ENCODE measurements at regions not wholly inside any gene's neighbourhood (a gene's known extent, or its start where the extent isn't known, plus 50 kb on each side); places are given as distances from the start of the nearest gene placed in this dataset.

DNA sequence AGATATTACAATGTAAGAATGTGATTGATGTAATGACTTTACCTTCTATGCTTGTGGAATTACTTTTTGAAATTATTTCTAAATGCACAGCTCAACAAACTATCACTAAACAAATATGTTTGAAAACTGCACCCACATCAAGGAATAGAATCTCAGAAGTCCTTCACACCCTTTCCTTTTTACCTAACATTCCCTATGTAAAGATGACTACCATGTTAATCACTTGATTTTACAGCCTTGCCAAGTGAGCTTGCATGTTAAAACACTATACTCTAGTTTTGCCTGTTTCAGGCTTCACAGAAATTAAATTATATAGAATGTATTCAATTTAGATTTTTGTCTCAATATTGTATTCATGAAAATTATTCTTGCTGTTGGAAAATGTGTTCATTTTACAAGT is 1169.4 kb upstream of the CELF2 start:
- Histone ChIP-seq H3K27ac (replicated peaks) (no peak overlapping the region), H3K27me3 (ENCODE audit: insufficient read depth, poor library complexity, severe bottlenecking) (no peaks in the 10 kb centered on the region), H3K4me3 (replicated peaks; ENCODE audit: insufficient read depth, low read length) (no peak overlapping the region)
- no peak for DNase-seq (ENCODE audit: low read depth in 1 of 2, low spot score in 1 of 2)
- TF ChIP-seq, protein P1, sequence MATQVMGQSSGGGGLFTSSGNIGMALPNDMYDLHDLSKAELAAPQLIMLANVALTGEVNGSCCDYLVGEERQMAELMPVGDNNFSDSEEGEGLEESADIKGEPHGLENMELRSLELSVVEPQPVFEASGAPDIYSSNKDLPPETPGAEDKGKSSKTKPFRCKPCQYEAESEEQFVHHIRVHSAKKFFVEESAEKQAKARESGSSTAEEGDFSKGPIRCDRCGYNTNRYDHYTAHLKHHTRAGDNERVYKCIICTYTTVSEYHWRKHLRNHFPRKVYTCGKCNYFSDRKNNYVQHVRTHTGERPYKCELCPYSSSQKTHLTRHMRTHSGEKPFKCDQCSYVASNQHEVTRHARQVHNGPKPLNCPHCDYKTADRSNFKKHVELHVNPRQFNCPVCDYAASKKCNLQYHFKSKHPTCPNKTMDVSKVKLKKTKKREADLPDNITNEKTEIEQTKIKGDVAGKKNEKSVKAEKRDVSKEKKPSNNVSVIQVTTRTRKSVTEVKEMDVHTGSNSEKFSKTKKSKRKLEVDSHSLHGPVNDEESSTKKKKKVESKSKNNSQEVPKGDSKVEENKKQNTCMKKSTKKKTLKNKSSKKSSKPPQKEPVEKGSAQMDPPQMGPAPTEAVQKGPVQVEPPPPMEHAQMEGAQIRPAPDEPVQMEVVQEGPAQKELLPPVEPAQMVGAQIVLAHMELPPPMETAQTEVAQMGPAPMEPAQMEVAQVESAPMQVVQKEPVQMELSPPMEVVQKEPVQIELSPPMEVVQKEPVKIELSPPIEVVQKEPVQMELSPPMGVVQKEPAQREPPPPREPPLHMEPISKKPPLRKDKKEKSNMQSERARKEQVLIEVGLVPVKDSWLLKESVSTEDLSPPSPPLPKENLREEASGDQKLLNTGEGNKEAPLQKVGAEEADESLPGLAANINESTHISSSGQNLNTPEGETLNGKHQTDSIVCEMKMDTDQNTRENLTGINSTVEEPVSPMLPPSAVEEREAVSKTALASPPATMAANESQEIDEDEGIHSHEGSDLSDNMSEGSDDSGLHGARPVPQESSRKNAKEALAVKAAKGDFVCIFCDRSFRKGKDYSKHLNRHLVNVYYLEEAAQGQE (IDR thresholded peaks at IDR 0.05; ENCODE audit: insufficient replicate concordance, low read depth): no peak
- TF ChIP-seq, protein P2, sequence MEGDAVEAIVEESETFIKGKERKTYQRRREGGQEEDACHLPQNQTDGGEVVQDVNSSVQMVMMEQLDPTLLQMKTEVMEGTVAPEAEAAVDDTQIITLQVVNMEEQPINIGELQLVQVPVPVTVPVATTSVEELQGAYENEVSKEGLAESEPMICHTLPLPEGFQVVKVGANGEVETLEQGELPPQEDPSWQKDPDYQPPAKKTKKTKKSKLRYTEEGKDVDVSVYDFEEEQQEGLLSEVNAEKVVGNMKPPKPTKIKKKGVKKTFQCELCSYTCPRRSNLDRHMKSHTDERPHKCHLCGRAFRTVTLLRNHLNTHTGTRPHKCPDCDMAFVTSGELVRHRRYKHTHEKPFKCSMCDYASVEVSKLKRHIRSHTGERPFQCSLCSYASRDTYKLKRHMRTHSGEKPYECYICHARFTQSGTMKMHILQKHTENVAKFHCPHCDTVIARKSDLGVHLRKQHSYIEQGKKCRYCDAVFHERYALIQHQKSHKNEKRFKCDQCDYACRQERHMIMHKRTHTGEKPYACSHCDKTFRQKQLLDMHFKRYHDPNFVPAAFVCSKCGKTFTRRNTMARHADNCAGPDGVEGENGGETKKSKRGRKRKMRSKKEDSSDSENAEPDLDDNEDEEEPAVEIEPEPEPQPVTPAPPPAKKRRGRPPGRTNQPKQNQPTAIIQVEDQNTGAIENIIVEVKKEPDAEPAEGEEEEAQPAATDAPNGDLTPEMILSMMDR (IDR thresholded peaks at IDR 0.05; ENCODE audit: insufficient read depth, low read length): no peak
- TF ChIP-seq POLR2AphosphoS5 (IDR thresholded peaks at IDR 0.05; ENCODE audit: low read depth): no peak
- TF ChIP-seq SPI1 (IDR thresholded peaks at IDR 0.05; ENCODE audit: borderline replicate concordance, low read depth): no peak
- TF ChIP-seq GABPA (IDR thresholded peaks at IDR 0.05; ENCODE audit: low read depth): no peak

DNA sequence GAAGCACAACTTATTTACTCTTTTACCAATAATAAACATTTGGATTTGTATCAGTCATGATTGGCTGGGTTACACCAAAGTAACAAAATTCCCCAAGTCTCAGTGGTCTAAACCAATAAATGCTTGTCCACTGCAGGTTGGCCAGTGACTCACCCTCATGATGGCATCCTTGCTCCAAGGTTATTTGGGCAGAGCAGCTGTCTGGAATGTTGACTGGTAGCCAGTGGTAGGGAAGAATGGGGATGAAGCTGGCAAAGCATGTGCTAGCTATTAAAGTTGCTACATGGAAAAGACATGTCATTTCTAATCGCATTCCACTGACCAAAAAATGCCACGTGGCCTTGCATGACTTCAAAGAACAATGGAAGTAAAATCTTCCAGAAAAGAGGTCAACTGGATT is 1168.7 kb upstream of the CELF2 start:
- TF ChIP-seq SPI1 (IDR thresholded peaks at IDR 0.05; ENCODE audit: borderline replicate concordance, low read depth): no peak
- no peak for TF ChIP-seq POLR2AphosphoS5 (IDR thresholded peaks at IDR 0.05; ENCODE audit: low read depth)
- TF ChIP-seq, protein P1 (IDR thresholded peaks at IDR 0.05; ENCODE audit: insufficient replicate concordance, low read depth): no peak
- TF ChIP-seq, protein P2 (IDR thresholded peaks at IDR 0.05; ENCODE audit: insufficient read depth, low read length): no peak
- no peak for TF ChIP-seq GABPA (IDR thresholded peaks at IDR 0.05; ENCODE audit: low read depth)
- Histone ChIP-seq H3K27ac (replicated peaks) (no peak overlapping the region), H3K4me3 (replicated peaks; ENCODE audit: insufficient read depth, low read length) (no peak overlapping the region), H3K27me3 (ENCODE audit: insufficient read depth, poor library complexity, severe bottlenecking) (no peaks in the 10 kb centered on the region)
- DNase-seq (ENCODE audit: low read depth in 1 of 2, low spot score in 1 of 2): no peak

DNA sequence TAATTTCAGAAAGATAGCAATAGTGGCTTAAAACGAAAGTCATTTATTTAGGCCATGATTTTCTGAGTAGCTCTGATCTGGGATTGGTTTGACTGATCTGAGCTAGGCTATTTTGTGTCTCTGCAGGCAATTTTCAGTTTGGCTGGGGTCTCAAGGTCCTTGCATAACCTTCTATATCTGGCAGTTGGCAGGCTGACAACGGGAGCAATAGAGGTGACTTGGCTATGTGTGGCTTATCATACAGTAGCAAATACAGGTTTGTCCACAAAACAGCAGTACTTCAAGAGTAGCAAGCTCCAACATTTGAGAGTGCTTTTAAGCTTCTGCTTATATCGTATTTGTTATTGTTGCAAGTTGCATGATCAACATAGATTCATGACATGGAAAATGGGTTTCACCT is 1167.3 kb upstream of the CELF2 start:
- Histone ChIP-seq H3K4me3 (replicated peaks; ENCODE audit: insufficient read depth, low read length) (no peak overlapping the region), H3K27ac (replicated peaks) (no peak overlapping the region), H3K27me3 (ENCODE audit: insufficient read depth, poor library complexity, severe bottlenecking) (no peaks in the 10 kb centered on the region)
- no peak for TF ChIP-seq POLR2AphosphoS5 (IDR thresholded peaks at IDR 0.05; ENCODE audit: low read depth)
- TF ChIP-seq SPI1 (IDR thresholded peaks at IDR 0.05; ENCODE audit: borderline replicate concordance, low read depth): no peak
- TF ChIP-seq, protein P2 (IDR thresholded peaks at IDR 0.05; ENCODE audit: insufficient read depth, low read length): no peak
- TF ChIP-seq, protein P1 (IDR thresholded peaks at IDR 0.05; ENCODE audit: insufficient replicate concordance, low read depth): no peak
- TF ChIP-seq GABPA (IDR thresholded peaks at IDR 0.05; ENCODE audit: low read depth): no peak
- DNase-seq (ENCODE audit: low read depth in 1 of 2, low spot score in 1 of 2): no peak

Measured in HL-60 (cell line).